GM21390 (cell line): ENCODE measurements at regions not wholly inside any gene's neighbourhood (a gene's known extent, or its start where the extent isn't known, plus 50 kb on each side); places are given as distances from the start of the nearest gene placed in this dataset.

Source experiments
- ATAC-seq: cut with Tn5 transposase; IDR thresholded peaks from one replicate; pipeline ENCODE4 v1.9.1; 2021; ENCODE audit not compliant: unreplicated experiment

DNA sequence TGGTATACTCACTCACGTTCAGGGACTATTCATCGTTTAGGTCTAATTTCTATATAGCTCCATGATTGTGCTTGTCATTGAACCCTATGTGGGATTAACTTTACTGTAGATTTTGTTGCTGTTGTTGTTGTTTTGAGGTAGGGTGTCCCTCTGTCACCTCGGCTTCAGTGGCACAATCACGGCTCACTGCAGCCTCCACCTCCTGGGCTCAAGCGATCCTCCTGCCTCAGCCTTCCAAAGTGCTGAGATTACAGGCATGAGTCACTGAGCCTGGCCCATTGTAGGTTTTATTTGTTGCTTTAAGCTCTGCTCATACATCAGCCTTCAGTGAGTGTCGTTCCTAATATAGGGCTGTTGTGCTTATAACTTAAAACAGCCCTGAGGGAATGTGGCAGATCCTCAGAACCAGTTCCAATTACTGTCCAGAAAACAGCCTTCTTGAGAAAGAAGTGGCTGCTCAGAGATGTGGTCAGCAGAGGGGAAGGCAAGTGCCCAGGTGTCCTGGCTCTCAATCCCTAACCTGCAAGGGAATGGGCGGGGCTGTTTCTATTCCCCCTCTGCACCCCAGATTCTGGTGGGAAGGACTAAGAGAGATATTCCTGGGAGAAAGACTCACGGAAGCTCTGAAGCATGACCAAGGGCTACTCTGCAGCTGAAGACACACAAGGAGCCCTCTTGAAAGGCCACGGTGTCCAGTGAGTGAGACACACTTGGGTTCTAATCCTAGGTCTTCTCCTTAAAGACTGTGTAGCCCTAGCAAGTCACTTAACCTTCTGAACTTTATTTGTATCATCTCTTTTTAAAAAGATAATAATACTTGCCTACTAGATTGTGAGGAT is 79.6 kb upstream of the LCLAT1 start:
- no peak for ATAC-seq

DNA sequence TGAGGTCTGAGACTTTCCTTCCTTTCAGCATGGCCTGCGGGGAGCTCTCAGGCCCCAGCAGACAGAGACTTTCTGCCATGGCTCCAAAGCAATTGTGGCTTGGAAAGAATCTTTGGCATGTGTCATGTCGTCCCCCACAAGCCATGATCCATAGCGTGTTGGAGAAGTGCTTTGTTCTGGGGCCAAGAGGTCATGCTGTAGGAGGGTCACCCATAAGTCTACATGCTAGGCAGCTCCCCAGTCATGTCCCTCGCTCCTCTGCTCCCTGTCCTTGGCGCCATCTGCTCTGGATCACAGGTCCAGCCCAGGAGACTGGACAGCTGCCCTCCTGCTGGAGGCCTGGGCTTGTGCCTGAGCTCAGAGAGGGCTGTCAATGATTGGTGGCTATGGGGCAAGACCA is 78.8 kb upstream of the LCLAT1 start:
- ATAC-seq = no peak

DNA sequence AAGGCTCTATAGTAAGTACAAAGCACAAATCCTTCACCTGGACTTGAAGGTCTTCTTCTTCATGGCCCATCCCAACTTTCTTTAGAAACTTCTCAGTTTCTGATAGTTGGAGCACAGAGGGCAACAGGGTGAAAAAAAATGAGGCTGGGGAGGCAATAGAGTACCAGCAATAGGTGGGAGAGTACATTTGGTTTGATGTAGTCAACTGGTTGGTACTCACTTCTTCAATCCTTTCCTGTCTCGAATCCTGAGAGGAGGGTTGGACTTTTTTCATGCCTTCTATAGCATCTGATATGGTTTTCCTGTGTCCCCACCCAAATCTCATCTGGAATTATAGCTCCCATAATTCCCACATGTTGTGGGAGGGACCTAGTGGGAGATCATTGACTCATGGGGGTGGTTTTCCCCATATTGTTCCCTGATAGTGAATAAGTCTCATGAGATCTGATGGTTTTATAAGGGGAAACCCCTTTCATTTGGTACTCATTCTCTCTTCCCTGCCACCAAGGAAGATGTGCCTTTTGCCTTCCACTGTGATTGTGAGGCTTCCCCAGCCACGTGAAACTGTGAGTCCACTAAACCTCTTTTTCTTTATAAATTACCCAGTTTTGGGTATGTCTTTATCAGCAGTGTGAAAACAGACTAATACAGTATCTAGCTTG is 75.9 kb upstream of the LCLAT1 start:
- ATAC-seq = no peak

DNA sequence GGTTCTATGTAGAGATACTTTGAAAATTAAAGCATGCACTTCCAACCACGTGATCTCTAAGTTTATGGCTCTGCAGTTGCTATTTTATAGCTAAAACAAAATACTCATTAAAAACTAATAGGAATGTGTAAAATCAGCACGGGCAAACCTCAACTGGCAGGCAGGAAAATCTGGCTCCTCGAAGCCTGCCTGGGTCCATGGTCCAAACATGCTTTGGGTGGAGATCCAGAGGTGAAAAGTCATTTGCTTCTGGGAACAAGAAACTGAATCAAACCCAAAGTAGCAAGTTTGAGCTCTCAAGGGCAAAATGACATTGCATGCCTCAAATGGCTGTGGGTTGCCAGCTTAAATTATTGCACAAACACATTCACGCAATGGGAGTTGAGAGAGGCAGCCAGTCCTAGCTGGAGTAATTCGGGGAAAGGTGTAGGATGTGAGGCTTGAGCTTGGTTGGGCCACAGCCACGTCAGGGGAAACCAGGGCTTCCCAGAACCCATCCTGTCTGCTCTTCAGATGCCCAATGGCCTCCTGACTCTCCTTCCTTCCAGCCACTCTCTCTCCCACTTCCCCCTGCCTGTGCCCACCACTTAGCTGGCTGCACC is 75.2 kb upstream of the LCLAT1 start:
- ATAC-seq = no peak

DNA sequence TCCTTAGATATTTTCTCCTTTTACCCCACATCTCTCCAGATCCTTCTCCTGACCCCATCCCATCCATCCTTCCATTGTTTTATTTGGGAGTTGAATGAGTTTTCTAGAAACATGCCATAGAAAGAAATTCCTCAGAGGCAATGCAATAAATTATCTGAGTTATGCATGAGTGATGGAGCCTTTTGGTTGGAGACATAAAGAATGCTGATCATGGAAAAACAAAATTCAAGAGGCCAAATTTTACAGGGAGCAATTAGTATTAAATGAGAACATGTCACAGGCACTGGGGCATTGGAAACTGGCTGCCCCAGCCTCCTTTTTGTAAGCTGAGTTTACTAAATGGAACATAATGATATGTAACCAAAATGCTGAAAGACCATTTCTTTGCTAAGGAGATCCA is 74.2 kb upstream of the LCLAT1 start:
- ATAC-seq = no peak

DNA sequence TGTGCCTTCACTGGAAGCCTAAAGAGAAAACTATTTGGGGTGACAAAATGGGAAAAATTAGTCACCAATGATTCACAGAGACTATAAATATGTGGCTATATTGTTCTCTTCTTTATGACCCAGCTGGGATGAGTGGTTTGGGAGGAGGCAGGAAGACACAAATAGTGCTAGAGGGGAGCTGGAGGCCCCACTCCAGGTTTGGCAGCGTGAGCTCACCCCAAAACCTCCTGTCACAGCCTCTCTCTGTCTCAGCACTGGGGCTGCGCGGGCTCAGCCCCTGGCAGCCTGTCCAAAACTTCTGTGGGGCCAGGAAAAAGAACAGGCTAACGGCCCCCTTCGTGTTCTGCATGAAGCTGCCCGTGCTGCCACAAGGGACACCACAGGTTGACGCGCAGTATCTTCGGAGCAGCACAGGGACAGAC is 73.2 kb upstream of the LCLAT1 start:
- ATAC-seq = no peak

DNA sequence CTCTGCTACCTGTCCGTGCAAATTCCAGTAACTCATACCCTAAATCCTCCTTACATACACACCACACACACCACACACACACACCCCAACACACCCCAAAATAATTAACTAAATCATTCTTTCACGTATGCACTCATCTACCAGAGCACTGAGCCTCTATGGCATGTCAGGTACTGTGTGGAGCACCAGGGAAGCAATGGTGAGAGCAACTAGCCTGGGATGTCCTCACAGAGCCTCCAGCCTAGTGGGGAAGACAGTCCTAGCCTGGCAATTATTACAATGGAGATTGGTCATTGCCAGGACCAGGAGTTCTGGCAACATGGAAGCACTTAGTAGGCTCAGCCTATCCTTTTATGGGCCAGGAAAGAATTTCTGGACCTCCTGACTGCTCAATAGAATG is 72.7 kb upstream of the LCLAT1 start:
- no peak for ATAC-seq

DNA sequence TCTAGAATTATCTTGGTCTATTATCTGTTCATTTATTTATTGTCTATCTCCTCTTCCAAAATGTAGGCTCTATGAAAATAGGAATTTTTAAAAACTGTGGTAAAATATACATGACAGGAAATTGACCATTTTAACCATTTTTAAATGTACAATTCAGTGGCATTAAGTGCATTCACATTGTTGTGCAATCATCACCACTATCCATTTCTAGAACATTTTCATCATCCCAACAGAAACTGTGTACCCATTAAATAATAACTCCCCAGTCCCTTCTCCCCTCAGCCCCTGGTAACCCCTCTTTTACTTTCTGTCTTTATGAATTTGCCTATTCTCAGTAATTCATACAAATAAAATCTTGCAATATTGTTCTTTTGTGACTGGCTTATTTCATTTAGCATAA is 71.1 kb upstream of the LCLAT1 start:
- ATAC-seq = no peak

DNA sequence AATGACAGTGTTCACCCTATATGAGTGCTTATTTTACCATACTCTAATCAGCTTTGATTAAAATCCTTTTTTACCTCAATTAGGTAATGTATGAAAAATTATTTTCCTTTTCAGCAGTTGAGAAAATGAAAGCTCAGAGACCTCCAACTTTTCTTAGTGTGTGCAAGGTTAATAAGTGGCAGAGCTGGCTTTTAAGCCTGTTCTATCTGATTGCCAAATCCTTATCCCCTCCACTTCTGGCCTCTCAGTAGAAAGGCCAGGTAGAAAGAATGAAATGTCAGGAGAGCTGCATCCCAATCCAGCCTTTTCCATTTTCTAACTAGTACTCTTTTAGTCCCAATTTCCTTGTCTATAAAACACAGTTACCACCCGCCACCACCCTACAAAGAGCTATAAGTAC is 67.6 kb upstream of the LCLAT1 start:
- no peak for ATAC-seq

DNA sequence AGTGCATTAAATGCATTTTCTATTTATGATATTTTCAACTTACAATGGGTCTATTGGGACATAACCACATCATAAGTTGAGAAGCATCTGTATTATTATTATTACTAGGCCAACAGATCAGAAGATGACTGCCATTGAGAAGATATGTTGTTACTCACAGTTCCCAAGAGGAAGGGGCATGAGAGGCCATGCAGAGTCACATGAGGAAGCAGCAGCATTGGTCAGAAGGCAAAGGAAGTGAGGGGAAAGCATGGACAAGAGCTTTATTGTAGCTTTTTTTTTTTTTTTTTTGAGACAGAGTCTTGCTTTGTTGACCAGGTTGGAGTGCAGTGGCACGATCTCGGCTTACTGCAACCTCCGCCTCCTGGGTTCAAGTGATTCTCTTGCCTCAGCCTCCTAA is 66.2 kb upstream of the LCLAT1 start:
- ATAC-seq = no peak

DNA sequence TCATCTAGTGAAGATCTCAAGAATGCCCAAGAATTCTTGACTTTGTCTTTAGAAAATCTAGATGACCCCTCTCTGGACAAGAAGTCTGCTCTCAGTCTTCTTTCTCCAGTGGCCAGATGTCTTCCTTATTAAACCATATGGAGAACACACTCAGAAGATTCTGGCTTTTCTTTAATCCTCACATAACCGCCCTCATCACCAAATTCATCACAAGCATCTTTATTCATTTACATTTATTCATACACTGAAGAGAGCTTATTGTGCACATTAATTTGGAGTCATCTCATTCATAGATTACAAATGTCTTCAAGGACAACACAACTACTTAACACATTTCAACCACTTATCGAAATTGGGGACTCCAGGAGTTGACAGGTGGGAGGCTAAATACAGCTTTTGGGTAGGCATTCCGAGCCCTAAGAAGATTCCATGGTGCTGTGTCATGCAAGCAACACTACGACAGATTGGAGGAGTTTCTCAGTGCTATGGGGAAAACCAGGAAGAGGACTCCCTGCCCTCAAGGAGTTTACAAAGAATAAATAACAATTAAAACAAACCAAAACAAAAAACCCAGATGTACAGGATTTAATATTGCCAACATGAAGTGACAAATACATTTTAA is 64.8 kb upstream of the LCLAT1 start:
- no peak for ATAC-seq

DNA sequence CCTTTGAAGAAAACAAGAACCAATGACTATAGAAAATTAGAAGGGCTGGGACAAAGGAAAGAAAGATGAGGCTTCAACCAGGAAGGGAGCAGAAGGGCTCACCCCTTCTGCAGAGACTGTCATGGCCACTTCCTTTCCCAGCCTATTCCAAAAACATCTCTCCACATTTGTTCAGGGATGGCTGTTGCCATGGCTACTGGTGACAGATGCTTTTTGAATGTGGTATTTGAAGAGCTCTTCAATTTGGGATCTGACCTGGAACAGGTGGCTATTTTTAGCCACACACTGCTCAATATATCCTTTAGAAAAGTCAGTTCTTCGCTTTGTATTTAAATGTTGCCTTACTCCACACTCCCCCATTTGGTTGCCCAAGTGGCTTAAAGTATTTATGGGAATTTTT is 64.1 kb upstream of the LCLAT1 start:
- ATAC-seq = no peak

DNA sequence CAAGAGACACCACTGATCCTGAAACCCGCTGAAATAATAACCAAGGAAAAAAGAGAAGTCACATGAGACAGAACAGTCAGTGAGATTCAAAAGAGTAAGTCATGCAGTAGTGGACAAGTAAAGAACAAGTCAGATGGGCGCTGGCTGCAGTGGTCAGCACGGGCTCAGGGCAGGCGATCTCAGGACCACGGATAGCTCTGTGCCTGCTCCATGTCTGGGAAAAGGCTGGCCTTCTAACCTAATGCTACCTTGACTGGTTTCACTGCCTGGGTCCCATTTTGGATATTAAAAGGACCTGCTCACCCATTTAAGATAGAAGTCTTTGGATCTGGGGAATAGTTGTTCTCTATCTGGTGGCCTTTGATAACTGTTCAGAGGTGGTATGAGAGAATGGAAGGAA is 61.7 kb upstream of the LCLAT1 start:
- no peak for ATAC-seq

DNA sequence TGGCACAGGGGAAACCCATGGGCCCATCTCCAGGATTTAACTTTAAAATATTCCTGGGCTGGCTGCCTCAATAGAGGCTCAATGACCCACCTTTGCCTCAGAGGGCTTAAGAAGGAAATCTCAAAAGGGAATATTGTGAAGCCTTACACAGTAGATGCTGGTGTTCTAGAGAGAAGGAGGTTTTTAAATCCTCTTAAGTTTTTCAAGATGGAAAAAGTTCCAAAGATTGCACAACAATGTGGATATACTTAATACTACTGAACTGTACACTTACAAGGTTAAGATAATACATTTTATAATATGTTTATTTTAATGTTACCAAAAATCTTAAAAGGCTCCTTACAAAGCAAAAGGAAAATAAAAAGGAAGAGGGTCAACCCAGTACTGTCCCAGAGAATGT is 54.9 kb upstream of the LCLAT1 start:
- ATAC-seq = no peak

DNA sequence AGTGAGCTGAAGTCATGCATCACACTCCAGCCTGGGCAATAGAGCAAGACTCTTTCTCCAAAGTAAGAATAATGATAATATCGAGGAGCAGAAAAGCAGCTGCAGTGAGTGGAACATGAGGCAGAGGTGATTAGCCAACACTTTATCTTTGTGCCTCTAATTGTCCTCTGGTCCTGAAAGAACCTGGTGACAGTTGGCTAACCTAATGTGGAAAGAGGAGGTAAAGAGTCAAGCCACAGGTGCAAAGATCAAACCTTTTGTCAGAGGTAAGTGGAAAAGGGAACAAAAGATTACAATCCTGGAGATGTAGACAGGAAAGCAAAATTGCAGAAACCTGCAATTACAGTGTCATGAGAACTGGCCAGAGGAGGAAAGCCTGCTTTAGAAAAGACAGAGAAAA is 53.5 kb upstream of the LCLAT1 start:
- ATAC-seq = no peak

DNA sequence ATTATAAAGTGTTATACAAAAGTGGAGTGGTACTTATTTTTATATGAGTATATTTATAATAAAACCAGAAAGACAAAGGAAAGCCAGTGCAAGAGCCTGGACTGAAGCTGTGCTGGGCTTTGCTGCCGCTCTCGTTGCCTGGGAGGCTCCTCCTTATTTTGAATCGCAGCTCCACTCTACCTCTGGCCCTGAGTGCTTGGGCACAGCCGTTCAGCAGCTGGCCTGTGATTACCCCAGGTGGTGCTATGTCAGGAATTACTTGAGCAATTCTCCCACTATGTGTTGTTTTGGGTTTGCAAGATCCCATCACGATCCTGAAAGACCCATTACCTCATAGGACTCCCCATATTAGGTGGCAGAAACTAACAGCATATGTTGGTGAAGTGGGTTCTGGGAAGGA is 53.0 kb upstream of the LCLAT1 start:
- ATAC-seq = no peak

DNA sequence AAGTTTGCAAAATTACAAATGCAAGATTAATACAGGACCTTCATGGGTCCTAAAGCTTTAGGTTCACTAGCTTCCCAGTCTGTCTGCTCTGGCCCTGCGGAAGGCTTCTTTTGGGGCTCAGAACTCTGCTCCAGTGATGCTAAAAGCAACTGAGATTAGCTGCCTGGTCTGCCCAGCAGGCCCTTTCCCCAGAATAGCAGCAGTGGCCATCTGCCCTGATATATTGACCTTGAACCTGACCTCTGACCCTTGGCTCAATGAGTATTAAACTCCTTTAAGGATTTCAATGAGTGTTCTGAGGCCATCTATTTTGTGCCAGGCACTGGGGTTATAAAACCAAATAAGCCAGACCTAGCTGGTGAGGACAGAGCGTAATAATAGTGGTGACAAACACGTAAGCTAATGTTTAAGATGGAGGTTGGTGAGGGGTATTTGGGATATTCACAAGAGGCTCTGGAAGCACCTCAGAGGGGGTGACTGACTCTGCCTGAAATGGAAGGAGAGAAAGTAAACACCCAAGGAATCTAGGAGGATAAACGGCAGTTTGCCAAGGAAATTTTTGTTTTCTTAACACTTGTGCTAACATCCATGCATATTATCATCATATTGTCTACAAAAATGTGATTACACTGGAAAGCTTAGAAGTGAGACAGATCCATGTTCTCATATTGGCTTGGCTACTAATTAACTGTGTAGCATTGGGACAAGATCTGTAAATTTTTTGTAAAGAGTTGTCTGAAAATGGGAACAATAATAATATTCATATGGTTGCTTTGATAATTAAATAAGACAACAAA is 50.4 kb upstream of the LCLAT1 start:
- no peak for ATAC-seq
